Ishikawa (cell line): ENCODE measurements at regions not wholly inside any gene's neighbourhood (a gene's known extent, or its start where the extent isn't known, plus 50 kb on each side); places are given as distances from the start of the nearest gene placed in this dataset.

Source experiments
- CEBPB ChIP-seq: IDR thresholded peaks from 2 replicates; pipeline ENCODE4 v1.6.1; 2012
- CREB1 ChIP-seq: IDR thresholded peaks from 2 replicates; pipeline ENCODE4 v1.6.1; 2012; ENCODE audit warnings: low read depth
- MAX ChIP-seq: IDR thresholded peaks from 2 replicates; pipeline ENCODE4 v1.6.1; 2012
- REST ChIP-seq: IDR thresholded peaks from 2 replicates; pipeline ENCODE4 v1.6.1; 2012; ENCODE audit warnings: low read depth, mild to moderate bottlenecking

- TF ChIP-seq CREB1 (no peak), MAX (no peak), CEBPB (no peak), REST (no peak)
These were observed 965.7 kb downstream of the REEP3 start for GRCh38 chr10:64486901-64487300.
